ENCODE measurements at regions not wholly inside any gene's neighbourhood (a gene's known extent, or its start where the extent isn't known, plus 50 kb on each side); places are given as distances from the start of the nearest gene placed in this dataset.
A peak's percentile ranks its signal among the peaks of the same experiment; 100 is the strongest.
"Not testable (repeated sequence)": the region's sequence is repeated elsewhere in the genome, so short reads cannot be mapped to it uniquely, and the experiment has no call there.

- no peak for DNase-seq
Measured at GRCh38 chr11:22567759-22568158, 57.9 kb downstream of the FANCF start.

GRCh38 chr11:22566293-22566692 is 59.3 kb downstream of the FANCF start:
- no peak for DNase-seq

- no peak for DNase-seq
Measured at GRCh38 chr11:22561283-22561682, 64.3 kb downstream of the FANCF start.

DNA sequence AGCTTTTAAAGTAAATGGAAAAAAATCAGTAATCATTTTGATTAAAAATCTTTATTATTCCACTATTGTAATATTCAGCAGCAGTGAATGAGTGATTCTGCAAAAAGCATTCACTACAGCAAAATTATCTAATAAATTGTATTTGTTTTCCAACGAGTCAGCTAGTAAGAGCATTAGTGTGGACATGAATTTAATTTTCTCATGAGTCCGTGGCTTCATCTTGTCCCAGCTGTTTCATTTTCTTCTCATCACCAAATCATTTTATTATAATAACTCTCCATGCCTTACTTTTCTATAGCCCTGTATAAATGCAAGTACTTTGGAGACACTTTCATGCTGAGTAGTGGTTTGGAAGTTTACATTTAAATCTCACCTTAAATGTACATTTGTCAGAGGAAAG is 66.2 kb downstream of the FANCF start:
- DNase-seq, result no peak

- DNase-seq, result peak; percentile 17
Measured at GRCh38 chr11:22558664-22559063, 67.0 kb downstream of the FANCF start.

- no peak for DNase-seq
Measured at GRCh38 chr11:22556381-22556780, 69.2 kb downstream of the FANCF start.

- DNase-seq, result no peak
Measured at GRCh38 chr11:22555881-22556280, 69.7 kb downstream of the FANCF start.

- DNase-seq, result no peak
Measured at GRCh38 chr11:22554221-22554620, 71.4 kb downstream of the FANCF start.

GRCh38 chr11:22552885-22553284 is 72.7 kb downstream of the FANCF start:
- DNase-seq, result no peak

GRCh38 chr11:22546746-22547145 is 78.9 kb downstream of the FANCF start:
- DNase-seq, result no peak

DNA sequence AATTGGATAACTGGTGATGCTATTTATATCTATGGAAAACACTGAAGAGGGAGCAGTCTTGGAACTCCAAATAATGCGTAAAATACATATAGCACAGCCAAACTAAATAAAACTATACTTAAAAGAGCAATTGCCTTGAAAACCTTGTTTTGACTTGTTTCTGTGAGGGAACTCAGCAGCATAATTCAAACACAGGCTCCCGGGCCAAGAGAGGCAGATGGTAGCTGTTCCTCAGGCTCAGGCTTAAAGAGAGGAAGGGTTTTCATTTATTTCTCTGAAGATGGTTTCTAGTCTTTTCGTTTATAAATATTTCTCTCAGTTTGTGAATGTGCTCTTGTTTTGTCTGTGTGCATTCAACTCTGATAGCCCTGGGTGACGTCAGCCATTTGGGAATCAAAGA is 82.4 kb downstream of the FANCF start:
- DNase-seq, result no peak

DNA sequence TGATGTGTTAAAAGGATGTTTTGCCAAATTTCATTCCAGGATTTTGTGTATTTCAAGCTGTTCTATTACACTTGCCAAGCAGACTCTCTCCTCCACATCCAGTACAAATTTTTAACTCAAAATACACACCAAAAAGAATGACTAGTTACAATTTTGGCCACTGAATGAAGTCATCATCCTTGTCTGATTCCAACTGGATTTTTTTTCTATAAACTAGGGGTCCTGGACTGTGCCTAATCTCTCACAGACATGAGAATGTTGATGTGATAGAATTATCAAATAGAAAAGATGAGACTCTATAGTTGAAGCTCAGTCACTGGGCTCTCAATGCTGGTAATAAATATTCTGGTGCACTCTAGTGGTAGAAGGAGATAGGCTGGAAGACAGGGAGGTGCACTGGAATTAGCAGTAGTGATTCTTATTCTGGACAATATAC is 85.8 kb downstream of the FANCF start:
- peak; percentile 27 for DNase-seq

DNA sequence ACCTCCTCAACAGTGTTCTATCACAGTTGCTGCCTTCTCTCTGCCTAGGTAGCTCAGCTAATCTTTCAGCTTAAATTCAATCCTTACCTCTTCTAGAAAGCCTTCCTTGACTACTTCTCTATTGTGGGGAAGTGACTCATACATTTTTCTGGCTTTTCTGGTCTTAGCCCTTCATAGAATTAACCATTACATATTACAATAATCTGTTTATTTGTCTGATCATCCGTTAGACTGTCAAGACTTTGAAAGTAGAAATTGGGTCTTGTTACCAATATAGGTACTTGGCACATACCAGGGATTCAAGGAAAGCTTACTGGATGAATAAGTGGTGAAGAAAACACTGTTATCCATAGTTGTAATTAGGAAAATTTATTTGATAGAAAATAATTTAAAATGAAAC is 89.6 kb downstream of the FANCF start:
- no peak for DNase-seq

DNA sequence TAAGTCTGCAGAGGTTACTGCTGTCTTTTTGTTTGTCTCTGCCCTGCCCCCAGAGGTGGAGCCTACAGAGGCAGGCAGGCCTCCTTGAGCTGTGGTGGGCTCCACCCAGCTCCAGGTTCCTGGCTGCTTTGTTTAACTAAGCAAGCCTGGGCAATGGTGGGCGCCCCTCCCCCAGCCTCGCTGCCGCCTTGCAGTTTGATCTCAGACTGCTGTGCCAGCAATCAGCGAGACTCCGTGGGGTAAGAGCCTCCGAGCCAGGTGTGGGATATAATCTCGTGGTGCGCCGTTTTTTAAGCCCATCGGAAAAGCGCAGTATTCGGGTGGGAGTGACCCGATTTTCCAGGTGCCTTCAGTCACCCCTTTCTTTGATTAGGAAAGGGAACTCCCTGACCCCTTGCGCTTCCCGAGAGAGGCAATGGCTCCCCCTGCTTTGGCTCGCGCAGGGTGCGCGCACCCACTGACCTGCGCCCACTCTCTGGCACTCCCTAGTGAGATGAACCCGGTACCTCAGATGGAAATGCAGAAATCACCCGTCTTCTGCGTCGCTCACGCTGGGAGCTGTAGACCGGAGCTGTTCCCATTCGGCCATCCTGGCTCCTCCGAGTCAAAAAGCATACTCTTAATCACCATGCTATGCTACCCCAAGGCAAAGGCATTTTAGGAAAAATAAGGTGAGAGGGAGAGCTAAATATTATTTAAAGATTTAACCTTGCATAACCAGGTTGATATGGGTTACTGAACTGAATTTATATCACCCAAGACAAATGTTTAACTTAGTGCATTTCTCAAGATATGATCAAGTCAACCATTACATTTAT is 96.8 kb downstream of the FANCF start:
- not testable (repeated sequence) for DNase-seq

- no peak for DNase-seq
Measured at GRCh38 chr11:22522225-22522624, 103.4 kb downstream of the FANCF start.

- no peak for DNase-seq
Measured at GRCh38 chr11:22521226-22521625, 104.4 kb downstream of the FANCF start.

GRCh38 chr11:22520521-22520920 is 105.1 kb downstream of the FANCF start:
- no peak for DNase-seq

DNA sequence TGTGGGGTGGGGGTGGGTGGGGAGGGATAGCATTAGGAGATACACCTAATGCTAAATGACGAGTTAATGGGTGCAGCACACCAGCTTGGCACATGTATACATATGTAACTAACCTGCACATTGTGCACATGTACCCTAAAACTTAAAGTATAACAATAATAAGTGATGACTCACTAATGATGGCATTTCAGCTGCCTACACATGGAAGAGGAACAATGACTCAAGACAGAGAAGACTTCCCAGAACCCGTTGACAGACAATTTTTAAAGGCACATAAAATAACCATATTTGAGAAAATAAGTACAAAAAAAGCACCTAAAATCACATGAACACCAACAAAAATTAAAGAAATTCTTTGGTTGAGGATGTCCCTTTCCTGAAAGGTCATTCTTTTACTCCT is 107.3 kb downstream of the FANCF start:
- not testable (repeated sequence) for DNase-seq

DNA sequence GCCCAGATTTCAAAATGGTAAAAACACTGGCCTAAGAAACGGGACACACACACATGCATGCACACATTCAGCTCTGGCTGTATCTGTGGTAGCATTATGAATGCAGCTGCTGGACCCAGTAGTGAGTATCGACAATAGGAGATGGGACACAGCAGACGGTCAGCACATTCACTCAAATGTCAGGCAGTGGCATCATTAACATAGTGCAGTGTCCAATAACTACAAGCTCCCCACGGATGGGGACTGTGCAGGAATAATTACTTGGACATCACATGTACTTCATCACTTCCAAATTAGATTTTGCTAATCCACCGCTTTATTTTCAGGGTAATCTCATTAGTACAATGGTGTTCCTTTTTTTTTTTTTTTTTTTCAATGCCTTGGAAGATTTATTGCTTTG is 109.5 kb downstream of the FANCF start:
- DNase-seq, result no peak

DNA sequence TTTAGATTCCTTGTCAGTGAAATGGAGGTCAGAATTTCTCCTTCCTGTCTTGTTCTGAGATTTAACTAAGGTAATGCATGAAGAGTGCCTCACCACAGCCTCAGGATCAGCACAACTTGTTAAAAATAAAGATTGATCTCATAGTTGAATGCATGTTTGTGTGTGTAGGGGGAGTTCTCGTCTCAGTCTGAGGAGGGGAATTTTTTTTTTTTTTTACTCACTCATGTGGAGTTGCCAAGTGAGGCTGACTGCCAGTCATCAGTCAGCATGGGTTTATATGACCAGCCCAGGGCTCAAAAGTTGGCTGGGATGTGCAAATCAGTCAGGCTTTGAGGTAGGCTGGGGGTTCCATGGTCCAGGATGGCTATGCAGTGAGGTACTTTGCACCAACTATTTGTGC is 113.2 kb downstream of the FANCF start:
- DNase-seq, result no peak

DNA sequence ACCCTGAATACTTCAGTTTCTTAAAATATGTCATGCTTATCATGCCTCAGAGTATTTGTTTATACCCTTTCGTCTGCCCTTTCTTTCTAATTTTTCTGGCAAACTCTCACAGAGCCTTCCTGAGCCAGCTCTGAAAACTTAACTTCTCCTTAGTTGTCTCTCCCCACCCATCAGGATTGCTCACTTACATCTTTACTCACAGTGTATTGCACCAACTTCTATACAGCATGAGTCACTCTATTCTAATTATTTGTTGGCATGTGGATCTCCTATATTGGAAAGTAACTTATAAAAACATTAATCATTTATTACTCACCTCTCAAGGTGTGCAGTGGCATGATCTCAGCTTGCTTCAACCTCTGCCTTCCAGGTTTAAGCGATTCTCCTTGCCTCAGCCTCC is 114.9 kb downstream of the FANCF start:
- no peak for DNase-seq

DNA sequence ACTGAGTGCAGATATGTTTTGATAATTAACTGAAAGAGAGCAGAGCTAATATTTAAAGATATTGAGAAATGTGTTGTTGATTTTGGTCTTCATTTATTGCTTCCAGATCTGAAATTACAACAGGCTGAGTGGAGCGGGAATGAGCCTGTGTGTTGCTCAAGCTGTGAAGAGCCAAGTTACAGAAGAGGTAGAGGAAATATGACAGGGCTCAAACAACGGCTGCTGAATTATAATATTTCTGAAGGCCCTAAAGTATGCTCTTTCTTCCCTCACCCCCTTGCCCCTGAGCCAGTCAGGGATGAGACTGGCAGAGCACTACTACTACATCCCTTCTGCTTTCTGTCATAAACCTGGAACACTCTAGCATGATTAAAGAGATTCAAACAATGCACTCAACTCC is 115.6 kb downstream of the FANCF start:
- DNase-seq, result no peak

DNA sequence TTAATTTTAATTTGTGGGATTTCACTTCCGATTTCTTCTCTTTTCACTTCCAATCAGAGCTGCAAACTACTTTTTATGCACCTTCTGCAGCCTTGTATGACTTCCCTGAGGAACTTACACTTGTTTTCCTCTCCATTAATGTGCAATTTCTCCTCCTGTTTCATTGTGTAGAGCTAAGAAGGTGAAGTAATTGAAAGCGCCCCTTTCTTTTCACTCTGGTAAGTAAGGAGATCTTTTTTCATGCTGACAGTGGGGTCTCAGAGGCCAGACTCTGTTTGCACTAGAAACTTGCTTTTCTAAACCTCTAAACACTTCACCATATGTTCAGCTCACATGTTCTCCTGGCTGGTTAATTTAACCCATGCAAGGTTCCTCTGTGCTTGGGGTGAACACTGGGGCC is 117.0 kb downstream of the FANCF start:
- DNase-seq, result no peak

DNA sequence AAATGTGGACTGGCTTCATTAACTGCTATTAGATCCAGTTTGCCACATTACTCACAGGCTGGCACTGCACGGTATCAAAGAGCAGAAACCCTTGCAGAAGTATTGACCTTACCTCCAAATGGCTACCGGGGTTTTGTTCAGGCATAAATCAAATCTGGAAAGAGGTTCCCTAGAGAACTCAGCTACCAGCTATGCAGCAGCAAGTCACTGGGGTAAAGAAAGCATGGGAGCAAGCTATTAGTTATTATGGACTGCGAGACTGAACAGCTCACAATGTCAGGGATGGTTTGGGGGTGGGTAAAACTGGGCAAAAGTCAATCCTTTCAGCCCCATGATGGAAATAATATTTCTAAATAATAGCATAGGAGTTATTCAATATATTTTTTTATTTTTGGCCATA is 128.1 kb downstream of the FANCF start:
- DNase-seq, result no peak

DNA sequence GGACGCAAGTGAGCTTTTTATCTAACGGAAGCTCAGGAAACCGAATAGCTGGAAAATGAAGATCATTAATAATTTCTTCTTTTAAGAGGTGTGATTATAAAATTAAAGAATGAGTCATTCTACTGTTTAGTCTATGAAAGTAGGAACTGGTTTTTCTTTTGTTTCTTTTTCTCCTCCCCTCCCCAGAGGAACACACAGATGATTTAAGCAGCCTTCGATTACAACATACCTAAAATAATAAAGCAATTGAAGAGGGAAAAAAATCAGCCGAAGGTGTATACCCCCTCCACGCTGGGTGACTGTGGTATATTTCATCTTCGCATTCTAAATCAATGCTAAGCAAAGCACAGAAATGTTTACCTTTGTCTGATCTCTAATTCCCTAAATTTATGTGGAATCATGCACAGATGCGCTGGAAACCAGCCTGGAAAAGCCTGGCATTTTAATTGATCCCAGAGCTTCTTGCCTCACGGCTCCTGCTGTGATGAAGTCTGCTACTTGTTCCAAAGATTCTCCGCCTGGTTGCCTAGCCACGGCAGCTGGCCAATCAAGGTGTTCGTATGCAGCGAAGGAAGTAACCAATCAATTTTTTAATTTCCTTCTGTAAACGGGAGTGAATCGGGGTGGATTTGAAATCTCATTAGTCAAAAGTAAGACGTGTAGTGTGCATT is 133.9 kb downstream of the FANCF start:
- DNase-seq, result no peak
